ENCODE measurements at regions not wholly inside any gene's neighbourhood (a gene's known extent, or its start where the extent isn't known, plus 50 kb on each side); places are given as distances from the start of the nearest gene placed in this dataset.

GRCh38 chr11:19553683-19554333 lies 158.8 kb upstream of the NAV2 start:
- no TSS peak for BruUV-seq (replicated peaks)
- DNase-seq (ENCODE audit: extremely low read depth in 1 of 4, low spot score in 3 of 4) (peak; percentile 55 to 74 (median 64)), FAIRE-seq (peak; percentile 86), ATAC-seq (peak; percentile 90)
- Histone ChIP-seq H3K9ac (ENCODE audit: insufficient read depth in 1 of 2, low read depth in 2 of 2, low read length in 2 of 2) (no peak overlapping the region), H3K9me3 (replicated peaks; ENCODE audit: control insufficient read depth, insufficient read depth, low read depth, low read length) (no peaks in the 10 kb centered on the region), H3K27ac (ENCODE audit: extremely low read depth, low read depth, low read length) (no peak overlapping the region), H3K27me3 (ENCODE audit: control insufficient read depth in 2 of 2, insufficient read depth in 2 of 2, low read length in 2 of 2) (peaks cover 0 to 8% of the 10 kb centered on the region in 2 experiments; a peak in 2 of 5 replicates), H3K36me3 (ENCODE audit: control insufficient read depth, insufficient read depth, low read length) (no peaks in the 10 kb centered on the region), H3K4me2 (ENCODE audit: insufficient read depth, low read length) (no peak overlapping the region), H4K20me1 (replicated peaks; ENCODE audit: control insufficient read depth, insufficient read depth, low read length) (peaks cover 17% of the 10 kb centered on the region; the same call in 1 of the 2 replicates), H3K9me1 (ENCODE audit: control insufficient read depth, insufficient read depth, low read length) (no peaks in the 10 kb centered on the region), H3K79me2 (ENCODE audit: control insufficient read depth, insufficient read depth, low read length) (no peaks in the 10 kb centered on the region), H2AFZ (ENCODE audit: low read depth, low read length) (no peak overlapping the region), H3K4me3 (no peak overlapping the region), H3K4me1 (replicated peaks in 1 of 2; ENCODE audit: control insufficient read depth in 2 of 2, insufficient read depth in 2 of 2, low read length in 2 of 2) (no peaks in the 10 kb centered on the region)
- intact Hi-C loops (cut with micrococcal nuclease) (loop anchor here (1.0 to 5.0 kb wide), 4 partner anchors 227 to 483 kb away; no protein-coding TSS in a partner anchor), in situ Hi-C loops (cut with MboI) (no loop called here)
- 10% methylated on average over 8 of the region's 8 CpGs for WGBS (ENCODE audit: insufficient coverage, low coverage, missing lambda C conversion rate)
- CTCF ChIA-PET (ENCODE audit: low intra/inter-chr PET ratio), result interaction anchor here (0.6 to 3.2 kb wide), 8 partner anchors 187 to 616 kb away, joined by 3 to 75 read pairs (median 6); no protein-coding TSS in a partner anchor
- POLR2A ChIA-PET, result no interaction called here
- TF ChIP-seq MITF (IDR thresholded peaks at IDR 0.05) (no peak), DEAF1 (CRISPR knock-in tag; IDR thresholded peaks at IDR 0.05) (peak; percentile 90), BRCA1 (IDR thresholded peaks at IDR 0.05) (no peak), BRCA1 (CRISPR knock-in tag; IDR thresholded peaks at IDR 0.05) (no peak), ZNF133 (CRISPR knock-in tag; IDR thresholded peaks at IDR 0.05) (no peak), SAFB (IDR thresholded peaks at IDR 0.05; ENCODE audit: borderline replicate concordance, low read depth, low read length) (no peak), ZKSCAN8 (CRISPR knock-in tag; IDR thresholded peaks at IDR 0.05) (no peak), HDAC3 (IDR thresholded peaks at IDR 0.05; ENCODE audit: borderline replicate concordance, partially characterized antibody) (no peak), ZBTB40 (IDR thresholded peaks at IDR 0.05) (no peak), ZBTB40 (CRISPR knock-in tag; IDR thresholded peaks at IDR 0.05) (no peak), CBX1 (IDR thresholded peaks at IDR 0.05; ENCODE audit: low read depth) (no peak)
